Lower lobe of right lung (tissue), 2 donors: ENCODE measurements at regions not wholly inside any gene's neighbourhood (a gene's known extent, or its start where the extent isn't known, plus 50 kb on each side); places are given as distances from the start of the nearest gene placed in this dataset.

Experiments used
- ATAC-seq, 2 donors: fragments of 200-7000 bp; cut with Tn5 transposase; one replicate each; pipeline ENCODE4 v1.9.1; 2020 to 2022; ENCODE audit warnings: mild to moderate bottlenecking in 2 of 2, moderate library complexity in 2 of 2
- DNase-seq: peaks from one replicate; pipeline ENCODE4 v3.0.0-alpha.2; 2020
- H3K27ac ChIP-seq: fragments of 200-600 bp; one replicate; pipeline ENCODE4 v1.8.0; 2022
- H3K27me3 ChIP-seq: fragments of 200-600 bp; one replicate; pipeline ENCODE4 v1.8.0; 2022; ENCODE audit warnings: low read depth
- H3K36me3 ChIP-seq: fragments of 200-600 bp; one replicate; pipeline ENCODE4 v1.8.0; 2022; ENCODE audit warnings: mild to moderate bottlenecking
- H3K4me1 ChIP-seq: fragments of 200-600 bp; one replicate; pipeline ENCODE4 v1.8.0; 2022
- H3K4me3 ChIP-seq: fragments of 200-600 bp; one replicate; pipeline ENCODE4 v1.8.0; 2022; ENCODE audit warnings: mild to moderate bottlenecking
- H3K9me3 ChIP-seq: fragments of 200-600 bp; one replicate; pipeline ENCODE4 v1.8.0; 2022
- intact Hi-C: fragments of 100-400 bp; cut with DNase I; formaldehyde crosslinking; loops from one replicate; pipeline ENCODE4 v1.11.0; 2022
- TF ChIP-seq, protein P1 (sequence below): fragments of 200-600 bp; IDR thresholded peaks from one replicate; pipeline ENCODE4 v1.8.0; 2022; ENCODE audit warnings: antibody characterized with exemption, mild to moderate bottlenecking
- donor health status: DM: no; HTN: yes; CAD: no; lungs with severe emphysema.

DNA sequence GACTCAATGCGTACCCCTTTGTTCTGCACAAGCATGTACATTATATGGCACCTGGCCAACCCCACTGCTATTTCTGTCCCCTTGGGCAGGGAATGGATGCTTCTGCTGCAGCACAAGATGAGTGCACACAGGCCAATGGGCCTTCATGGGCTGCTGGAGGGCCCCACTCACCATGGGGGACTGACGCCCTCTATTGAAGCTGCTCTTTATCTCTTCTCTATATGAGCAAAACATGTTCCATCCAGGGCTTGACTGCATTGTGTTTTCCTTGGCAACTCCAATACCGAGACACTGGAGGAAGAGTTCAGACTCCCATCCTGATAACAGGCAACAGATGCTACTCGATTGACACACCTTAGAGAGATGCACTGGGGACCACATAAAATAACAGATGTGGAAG, 251.6 kb upstream of the NCKAP5 start:
- Histone ChIP-seq H3K4me1 (no peaks in the 10 kb centered on the region), H3K27ac (no peak overlapping the region), H3K9me3 (no peaks in the 10 kb centered on the region), H3K36me3 (no peaks in the 10 kb centered on the region), H3K27me3 (no peaks in the 10 kb centered on the region), H3K4me3 (no peak overlapping the region)
- no peak for ATAC-seq
- TF ChIP-seq, protein P1, sequence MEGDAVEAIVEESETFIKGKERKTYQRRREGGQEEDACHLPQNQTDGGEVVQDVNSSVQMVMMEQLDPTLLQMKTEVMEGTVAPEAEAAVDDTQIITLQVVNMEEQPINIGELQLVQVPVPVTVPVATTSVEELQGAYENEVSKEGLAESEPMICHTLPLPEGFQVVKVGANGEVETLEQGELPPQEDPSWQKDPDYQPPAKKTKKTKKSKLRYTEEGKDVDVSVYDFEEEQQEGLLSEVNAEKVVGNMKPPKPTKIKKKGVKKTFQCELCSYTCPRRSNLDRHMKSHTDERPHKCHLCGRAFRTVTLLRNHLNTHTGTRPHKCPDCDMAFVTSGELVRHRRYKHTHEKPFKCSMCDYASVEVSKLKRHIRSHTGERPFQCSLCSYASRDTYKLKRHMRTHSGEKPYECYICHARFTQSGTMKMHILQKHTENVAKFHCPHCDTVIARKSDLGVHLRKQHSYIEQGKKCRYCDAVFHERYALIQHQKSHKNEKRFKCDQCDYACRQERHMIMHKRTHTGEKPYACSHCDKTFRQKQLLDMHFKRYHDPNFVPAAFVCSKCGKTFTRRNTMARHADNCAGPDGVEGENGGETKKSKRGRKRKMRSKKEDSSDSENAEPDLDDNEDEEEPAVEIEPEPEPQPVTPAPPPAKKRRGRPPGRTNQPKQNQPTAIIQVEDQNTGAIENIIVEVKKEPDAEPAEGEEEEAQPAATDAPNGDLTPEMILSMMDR, result no peak
- intact Hi-C loops, result no loop called here
- no peak for DNase-seq

DNA sequence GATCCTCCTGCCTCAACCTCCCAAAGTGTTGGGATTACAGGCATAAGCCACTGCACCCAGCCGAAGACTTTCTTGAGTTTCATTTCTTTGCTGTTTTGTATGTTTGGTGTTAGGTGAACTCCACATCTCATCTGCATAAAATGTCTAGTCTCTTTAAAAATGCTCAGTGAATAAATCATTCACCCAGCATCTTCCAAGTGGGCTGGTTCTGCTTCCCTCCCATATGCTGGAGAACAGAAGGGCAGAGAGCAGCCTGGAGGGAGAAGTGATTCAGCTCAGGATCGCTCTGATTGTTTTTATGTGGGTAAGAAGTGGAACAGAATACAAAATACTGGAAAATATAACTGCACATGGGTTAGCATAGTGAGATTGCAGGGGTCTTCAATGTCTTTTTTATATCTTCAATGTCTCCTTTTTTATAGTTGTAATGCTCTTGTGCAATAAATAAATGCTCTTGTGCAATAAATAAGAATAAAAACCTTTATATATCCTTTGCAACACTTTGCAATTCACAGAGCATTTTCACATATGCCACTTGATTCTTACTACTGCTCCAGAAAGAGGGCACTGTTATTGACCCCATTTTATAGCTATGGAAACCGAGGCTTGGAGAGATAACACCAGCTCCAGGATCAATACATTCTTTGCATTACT, 253.0 kb upstream of the NCKAP5 start:
- no peaks in the 10 kb centered on the region for H3K36me3 ChIP-seq
- intact Hi-C loops, result no loop called here
- H3K4me3 ChIP-seq, result no peak overlapping the region
- TF ChIP-seq, protein P1, result no peak
- H3K4me1 ChIP-seq, result no peaks in the 10 kb centered on the region
- no peaks in the 10 kb centered on the region for H3K9me3 ChIP-seq
- no peaks in the 10 kb centered on the region for H3K27me3 ChIP-seq
- H3K27ac ChIP-seq, result no peak overlapping the region
- no peak for DNase-seq
- no peak for ATAC-seq

DNA sequence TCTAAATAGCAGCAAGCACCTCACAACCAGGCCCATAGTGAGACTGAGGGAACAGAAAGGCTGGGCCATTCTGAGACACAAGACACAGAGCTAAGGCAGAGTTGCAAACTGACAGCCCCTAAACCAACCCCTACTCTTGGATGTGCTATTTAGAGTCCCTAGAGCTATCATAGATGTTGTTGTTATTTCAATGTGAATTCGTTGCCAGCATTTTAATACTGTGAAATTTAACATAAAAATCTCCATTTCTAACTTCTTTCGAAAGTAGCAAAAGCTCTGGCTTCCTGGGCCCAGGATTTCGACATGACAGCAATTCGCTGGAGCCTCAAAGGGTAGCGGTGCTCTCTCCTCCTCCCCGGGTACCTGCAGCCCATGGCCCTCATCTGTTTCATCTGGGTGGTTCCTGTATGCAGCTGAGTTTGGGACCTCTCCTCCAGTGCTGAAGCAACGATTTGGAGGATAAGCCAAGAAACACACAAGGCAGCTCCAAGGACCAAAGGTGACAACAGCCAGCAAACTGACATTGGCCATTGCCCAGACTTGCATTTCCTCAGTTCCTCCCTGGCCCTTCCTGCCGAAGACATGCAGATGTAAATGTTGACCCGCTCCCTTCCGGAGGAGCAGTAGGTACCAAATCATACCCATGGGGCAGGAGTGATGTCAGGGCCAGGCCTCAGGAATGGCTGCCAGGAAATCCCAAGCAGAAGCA, 254.4 kb upstream of the NCKAP5 start:
- no peak overlapping the region for H3K27ac ChIP-seq
- ATAC-seq, result no peak
- H3K27me3 ChIP-seq, result no peaks in the 10 kb centered on the region
- no peaks in the 10 kb centered on the region for H3K36me3 ChIP-seq
- TF ChIP-seq, protein P1, result no peak
- intact Hi-C loops, result no loop called here
- no peak for DNase-seq
- H3K4me3 ChIP-seq, result no peak overlapping the region
- no peaks in the 10 kb centered on the region for H3K4me1 ChIP-seq
- H3K9me3 ChIP-seq, result no peaks in the 10 kb centered on the region

DNA sequence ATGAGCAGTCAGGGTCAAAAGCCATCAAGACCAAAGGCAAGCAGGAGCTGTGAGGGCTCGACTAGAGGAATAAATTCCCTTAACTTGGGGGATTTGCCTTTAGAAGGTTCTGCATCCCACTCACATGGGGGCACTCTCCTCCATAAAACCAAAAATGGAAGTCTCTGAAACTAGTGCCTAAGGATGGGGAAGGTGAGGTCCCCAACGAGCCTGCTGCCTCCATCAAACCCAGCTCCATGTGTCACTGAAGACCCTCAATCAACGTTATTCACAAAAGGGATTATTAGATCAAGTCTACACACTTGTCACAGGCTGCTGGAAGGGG, 254.9 kb upstream of the NCKAP5 start:
- Histone ChIP-seq H3K4me1 (no peaks in the 10 kb centered on the region), H3K36me3 (no peaks in the 10 kb centered on the region), H3K9me3 (no peaks in the 10 kb centered on the region), H3K27me3 (no peaks in the 10 kb centered on the region), H3K4me3 (no peak overlapping the region), H3K27ac (no peak overlapping the region)
- TF ChIP-seq, protein P1, result no peak
- no peak for DNase-seq
- ATAC-seq, result no peak
- intact Hi-C loops, result no loop called here

DNA sequence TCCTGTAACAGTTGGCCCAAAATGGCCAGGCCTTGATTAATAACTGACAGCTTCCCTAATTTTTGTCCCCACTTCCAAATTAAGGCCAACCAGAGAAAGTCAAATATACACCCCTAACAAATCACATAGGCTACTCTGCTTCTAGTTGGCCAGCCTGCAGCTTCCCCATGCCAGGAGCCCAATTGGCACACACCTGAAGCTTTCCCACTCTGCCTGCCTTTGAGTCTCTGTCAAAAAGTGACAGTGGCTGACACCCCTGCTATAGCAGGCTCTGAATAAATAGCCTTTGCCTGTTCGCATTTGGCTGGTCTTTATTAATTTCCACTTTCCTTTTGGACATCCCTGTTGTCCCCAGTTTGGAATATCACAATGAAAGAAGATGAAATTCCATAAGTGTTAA, 256.6 kb upstream of the NCKAP5 start:
- H3K27me3 ChIP-seq, result no peaks in the 10 kb centered on the region
- H3K4me1 ChIP-seq, result no peaks in the 10 kb centered on the region
- DNase-seq (no peak), ATAC-seq (no peak)
- no peak overlapping the region for H3K4me3 ChIP-seq
- TF ChIP-seq, protein P1, result no peak
- no peak overlapping the region for H3K27ac ChIP-seq
- H3K9me3 ChIP-seq, result no peaks in the 10 kb centered on the region
- intact Hi-C loops, result no loop called here
- no peaks in the 10 kb centered on the region for H3K36me3 ChIP-seq
